SH-SY5Y (cell line): ENCODE measurements at regions not wholly inside any gene's neighbourhood (a gene's known extent, or its start where the extent isn't known, plus 50 kb on each side); places are given as distances from the start of the nearest gene placed in this dataset.

Source experiments
- GATA2 ChIP-seq: IDR thresholded peaks from 2 replicates; pipeline ENCODE4 v1.6.1; 2011; ENCODE audit warnings: mild to moderate bottlenecking, low read depth, low read length
- GATA3 ChIP-seq: IDR thresholded peaks from 2 replicates; pipeline ENCODE4 v1.6.1; 2011; ENCODE audit warnings: low read depth, mild to moderate bottlenecking, low read length, moderate library complexity

DNA sequence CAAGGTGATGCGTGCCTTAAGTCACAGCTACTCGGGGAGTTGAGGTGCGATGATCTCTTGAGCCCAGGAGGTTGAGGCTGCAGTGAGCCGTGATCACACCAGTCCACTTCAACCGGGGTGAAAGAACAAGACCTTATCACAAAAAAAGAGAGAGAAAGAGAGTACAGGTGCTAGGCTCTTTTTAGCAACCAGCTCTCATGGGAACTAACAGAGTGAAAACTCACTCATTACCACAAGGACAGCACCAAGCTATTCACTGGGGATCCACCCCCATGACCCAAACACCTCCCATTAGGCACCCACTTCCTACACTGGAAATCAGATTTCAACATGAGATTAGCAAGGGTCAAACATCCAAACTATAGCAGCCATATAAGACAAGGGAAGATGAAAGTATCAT is 164.2 kb downstream of the NDUFA12 start:
- TF ChIP-seq GATA2 (no peak), GATA3 (no peak)
